ENCODE measurements at regions not wholly inside any gene's neighbourhood (a gene's known extent, or its start where the extent isn't known, plus 50 kb on each side); places are given as distances from the start of the nearest gene placed in this dataset.

DNA sequence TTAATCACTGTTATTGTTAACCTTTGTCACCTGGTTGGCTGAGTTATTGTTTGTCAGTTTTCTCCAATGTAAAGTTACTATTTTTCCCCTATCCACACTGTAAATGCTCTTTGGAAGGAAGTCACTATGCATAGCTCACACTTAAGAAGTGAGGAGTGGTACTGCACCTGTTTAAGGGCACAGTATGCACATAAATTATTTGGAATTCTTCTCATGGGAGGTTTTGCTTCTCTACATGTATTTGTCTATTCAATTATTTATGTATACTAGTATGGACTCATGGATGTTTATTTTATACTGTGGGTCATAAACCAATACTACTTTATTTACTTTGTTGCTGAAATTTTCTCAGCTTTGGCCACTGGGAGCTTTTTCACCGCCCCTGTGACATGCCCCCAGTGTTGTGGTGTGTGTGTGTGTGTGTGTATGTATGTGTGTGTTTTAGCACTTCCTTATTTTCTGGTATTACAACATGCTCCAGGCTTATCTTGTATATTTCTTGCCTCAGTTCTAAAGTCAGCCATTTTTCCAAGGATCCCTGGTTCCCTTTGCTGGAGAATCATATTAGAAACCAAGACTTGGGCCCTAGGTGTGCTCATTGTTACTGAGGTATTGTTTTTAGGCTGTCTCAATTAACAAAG is 290.5 kb downstream of the KBTBD8 start:
- no peak for DNase-seq (ENCODE audit: low read depth)

DNA sequence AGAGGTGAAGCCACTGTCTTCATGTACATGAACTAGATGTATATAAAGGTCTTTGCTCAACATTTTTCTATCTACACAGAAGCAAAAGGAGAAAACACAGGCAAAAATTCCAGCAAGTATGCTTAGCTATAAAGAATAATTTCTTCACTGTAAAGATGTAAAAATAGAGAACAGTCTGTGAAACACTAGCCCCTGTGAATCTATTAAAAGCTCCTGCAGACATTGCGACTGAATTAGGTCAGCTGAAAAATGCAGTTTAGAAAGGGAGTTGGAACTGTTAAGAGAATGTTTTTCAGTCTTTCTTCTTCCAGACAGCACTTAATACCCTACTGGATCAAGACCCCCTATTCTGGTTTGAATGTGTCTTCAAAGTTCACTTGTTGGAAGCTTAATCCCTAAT is 291.5 kb downstream of the KBTBD8 start:
- no peak for DNase-seq (ENCODE audit: low read depth)

DNA sequence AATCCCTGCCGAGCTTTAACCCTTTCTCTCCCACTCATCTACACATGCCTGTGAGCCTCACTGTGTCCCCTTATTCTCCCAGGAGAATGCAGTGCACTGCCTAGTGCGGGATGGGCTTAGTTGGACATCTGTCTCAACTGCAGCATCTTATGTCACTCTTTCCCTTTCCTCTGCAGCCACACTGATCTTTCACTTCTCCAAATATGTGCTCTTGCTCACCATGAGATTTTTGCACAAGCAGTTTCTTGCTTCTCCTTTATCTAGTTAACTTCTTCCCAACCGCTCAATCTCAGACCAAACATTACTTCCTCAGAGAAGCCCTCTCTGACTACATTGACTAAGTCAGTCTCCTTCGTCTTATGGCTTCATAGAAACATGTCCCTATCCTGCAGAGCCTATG is 292.3 kb downstream of the KBTBD8 start:
- no peak for DNase-seq (ENCODE audit: low read depth)

DNA sequence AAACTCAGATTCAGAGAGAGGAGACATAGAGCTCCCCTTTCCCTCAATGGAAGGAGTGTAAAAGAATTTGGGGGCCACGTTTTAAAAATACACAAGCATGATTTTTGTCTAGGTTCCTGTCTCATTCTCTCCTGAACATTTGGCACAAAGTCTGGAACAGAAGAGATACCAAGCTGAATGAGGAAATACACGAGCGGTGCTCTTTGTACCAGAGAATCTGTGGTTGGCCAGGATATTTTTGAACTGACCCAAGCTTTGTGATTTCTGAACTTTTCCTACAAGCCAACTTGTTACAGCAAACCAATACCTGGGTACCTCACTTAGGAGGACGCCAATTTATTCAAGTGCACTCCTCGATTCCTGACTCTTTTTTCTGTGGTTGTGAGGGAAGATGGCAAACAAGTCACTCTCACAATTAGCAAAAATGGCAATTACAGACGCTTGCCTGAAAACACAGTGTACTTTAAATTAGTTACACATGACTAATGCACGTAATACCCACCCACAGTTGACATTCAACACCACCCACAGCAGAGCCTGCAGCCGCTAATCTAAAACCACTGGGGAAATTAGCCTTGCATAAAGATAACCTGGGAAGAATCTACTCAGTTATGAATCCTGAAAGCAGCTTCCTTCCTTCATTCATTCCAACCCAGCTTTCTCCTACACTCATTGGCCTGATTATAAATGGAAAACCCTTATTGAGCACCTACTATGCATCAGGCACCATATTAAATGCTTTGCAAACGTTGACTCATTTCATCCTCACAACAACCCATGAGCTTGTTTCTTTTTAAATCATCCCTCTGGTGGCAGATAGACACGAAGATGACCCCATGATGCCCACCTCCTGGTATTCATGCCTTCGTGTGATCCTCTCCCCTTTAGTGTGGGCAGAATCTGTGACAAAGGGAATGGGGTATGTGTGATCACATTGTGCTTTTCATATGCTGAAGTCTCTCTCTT is 293.5 kb downstream of the KBTBD8 start:
- no peak for DNase-seq (ENCODE audit: low read depth)

DNA sequence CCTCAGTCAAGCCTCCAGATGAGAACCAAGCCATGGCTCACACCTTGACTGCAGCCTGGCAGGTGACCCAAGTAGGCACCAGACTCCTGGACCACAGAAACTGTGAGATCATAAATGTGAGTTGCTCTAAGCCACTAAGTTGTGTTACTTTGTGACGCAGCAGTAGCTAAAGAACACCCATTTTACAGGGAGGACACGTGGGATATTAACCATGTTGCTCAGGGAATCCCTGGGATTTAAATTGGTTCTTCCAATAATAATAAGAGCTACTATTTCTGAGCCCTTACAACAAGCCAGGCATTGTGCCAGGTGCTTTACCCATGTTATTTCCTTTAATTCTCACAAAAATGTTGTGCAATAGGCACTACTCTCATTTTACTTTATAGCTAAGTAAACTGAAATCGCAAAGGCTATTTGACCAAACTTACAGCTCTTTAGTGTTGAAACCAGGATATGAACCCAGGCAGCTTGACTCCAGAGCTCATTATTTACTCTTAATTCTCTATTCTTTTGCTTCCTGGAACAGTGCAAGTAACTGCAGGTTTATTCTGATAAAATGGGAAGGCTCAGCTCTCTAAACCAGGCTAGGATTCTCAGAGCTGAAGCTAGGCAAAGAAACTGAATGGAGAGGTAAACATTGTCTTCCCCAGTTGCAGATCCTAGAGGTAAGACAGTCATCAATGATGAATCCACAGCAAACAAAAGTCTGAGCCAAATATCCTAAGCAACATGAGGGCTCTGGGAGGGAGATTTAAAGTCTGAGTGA is 294.4 kb downstream of the KBTBD8 start:
- DNase-seq (ENCODE audit: low read depth): no peak

DNA sequence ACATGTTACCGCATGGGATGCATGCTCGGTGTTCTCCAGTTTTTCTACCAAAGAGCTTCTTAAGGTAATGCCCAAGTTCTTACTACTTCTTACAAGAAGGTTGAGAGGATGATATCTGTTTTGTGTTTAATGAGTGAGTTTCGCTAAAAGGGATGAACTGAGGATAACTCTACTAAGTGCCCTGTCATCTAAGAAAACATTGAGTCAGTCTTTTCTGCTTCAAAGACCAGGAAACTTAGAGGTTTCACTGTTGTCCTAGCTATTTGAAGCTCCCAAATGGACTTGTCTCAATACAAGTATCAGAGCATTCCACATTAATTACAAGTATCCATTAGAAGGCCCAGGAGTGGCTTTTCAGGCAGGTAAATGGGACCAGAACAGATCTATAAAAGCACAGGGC is 296.2 kb downstream of the KBTBD8 start:
- DNase-seq (ENCODE audit: low read depth): no peak

DNA sequence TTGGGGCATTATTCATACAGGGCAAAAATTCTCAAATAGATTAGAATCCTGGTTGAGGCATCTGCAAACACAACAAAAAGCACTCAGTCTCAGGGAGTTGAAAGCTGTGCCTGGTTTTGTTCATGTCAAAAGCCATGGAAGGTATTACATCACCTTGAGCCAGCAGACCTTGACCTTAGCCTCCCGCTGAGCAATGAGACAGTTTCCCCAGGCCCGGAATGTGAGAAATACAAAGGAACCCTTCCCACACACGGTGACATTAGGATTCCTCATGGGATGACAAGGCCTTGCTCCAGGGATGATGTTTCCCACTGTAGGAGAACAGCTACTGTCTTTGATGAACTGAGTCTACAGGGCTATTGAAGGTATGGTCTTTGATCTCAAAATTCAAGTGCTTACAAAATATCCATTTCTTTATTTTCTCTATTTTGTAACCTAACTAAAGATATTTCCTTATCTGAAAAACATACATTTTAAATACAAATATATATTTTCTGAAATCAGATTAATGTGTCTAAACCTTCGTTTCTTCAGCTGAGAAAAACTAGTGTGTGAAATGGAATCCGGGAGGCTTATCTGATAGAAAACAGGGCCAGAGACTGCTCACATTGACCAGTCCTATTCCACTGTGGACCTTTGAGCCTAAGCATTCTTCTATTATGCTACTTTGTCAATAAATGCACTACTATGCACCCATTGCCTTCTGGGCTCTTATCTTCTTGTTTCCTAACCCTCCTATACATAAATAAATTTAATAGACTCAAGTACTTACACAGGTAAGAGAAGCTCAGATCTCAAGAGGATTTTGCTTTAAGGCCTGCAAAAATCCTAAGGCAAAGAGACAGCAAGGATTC is 298.2 kb downstream of the KBTBD8 start:
- no peak for DNase-seq (ENCODE audit: low read depth)

DNA sequence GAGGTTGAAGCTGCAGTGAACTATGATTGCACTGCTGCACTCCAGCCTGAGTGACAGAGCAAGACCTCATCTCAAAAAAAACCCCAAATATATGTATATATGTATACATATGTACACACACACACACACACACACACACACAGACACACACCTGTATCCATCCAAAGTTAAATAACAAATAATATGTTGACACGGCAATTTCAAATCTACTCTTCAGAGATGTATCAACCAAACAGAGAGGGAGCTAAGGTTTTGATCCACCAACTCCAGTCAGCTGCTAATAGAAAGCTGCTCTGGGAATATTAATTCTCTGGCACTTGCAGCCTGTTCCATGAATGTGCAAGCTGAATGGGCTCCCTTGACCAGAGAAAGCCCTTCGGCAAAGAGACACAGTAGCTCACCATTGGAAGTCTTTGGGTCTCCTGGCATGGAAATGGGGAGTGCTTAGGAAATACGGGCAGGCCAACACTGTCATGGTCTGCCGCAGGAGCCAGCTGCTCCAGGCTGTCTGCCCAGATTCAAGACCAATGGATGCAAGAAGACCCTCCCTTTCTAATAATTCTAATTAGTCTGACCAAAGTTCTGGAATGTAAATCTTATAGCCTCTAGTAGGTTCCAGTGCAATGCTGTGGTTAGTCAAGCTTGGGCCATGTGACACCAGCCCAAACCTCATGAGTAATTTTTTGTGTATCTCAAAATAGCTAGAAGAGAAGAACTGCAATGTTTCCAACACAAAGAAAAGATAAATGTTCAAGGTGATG is 299.8 kb downstream of the KBTBD8 start:
- DNase-seq (ENCODE audit: low read depth): no peak

DNA sequence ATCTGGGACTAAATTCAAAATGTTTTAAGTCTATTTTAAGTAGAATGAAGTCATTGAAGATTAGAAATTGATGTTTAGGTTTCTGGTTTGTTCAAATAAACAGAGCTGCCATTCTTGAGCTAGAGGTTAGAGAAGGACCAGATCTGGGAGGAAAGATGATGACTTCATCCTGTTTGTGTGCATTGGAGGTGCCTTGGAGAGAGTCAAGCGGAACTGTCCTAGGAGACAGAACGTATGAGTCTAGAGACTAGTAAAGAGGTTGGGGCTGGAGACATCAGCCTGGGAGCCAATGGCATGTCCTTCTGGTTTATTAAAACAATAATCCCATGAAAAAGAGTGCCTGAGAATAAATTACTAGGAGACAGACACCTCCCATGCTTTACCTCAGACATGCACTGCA is 303.4 kb downstream of the KBTBD8 start:
- DNase-seq (ENCODE audit: low read depth): no peak

DNA sequence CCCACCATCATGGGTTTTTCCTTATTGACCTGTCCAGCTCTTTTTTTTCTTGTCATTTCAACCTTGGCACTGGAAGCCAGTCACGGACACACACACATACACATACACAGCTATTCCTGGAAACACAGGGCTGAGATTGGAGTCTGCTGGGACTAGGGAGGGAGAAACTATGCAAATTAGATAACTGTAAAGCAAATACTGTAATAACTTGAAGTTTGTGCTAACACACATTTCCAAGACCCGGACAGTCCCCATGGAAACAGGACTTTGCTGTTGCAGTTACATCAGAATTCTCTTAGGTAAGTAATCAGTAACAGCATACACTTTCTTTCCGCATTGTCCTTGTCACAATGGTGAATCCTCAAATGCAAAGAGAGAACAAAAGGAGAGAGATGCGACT is 304.4 kb downstream of the KBTBD8 start:
- no peak for DNase-seq (ENCODE audit: low read depth)

DNA sequence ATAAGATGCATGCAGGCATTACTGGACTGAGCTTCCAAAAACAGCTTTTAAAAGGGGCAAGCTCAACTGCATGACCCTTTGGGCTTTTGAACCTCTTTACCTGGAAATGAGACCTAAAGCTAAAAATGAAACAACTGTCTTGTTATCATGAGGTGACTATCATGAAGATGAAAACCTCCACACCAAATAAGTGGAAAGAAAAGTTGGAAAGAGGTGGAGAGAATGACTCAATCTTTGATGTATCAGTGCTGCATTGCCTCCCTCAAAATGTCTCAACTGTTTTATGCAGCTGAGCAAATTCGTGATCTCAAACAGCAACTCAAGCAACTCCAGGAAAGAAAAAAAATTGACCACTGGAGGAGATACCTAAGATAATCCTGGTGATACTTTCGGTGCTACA is 307.1 kb downstream of the KBTBD8 start:
- no peak for DNase-seq (ENCODE audit: low read depth)

DNA sequence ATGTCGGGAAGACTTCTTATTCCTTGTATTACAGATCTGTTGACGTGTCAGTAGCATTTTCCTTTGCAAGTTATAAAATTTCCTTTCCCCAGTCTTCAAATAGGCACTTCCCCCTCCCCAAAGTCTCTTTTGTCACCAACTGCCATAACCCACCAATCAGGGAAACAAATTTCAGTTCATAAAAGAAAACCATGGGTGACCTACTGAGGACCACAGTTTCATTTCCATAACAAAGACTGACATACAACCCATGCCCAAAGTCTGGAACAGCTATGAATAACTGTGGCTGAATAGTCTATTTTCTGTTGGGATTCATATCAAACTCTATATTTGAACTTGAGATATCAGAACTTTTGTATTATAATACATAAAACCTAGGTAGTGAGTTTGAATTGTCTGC is 307.8 kb downstream of the KBTBD8 start:
- DNase-seq (ENCODE audit: low read depth): no peak

DNA sequence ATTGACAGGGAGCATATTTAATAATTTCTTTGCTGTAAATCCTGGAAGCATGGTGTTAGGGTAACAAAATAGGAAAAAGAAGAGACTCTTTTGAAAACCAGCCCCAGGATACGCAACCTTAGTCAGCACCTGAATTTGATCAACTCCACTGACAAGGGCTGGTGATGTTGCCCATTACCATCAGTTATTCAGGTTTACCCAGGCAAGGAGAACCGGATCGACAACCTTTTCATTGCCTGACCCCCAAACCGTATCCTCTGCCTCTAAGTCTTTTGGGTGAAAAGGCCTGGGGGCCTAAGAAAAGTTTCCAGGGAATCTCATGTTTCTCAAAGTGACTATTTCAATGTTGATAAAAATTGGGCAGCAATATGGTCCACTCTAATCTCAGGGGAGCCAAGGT is 313.3 kb downstream of the KBTBD8 start:
- DNase-seq (ENCODE audit: low read depth): no peak

DNA sequence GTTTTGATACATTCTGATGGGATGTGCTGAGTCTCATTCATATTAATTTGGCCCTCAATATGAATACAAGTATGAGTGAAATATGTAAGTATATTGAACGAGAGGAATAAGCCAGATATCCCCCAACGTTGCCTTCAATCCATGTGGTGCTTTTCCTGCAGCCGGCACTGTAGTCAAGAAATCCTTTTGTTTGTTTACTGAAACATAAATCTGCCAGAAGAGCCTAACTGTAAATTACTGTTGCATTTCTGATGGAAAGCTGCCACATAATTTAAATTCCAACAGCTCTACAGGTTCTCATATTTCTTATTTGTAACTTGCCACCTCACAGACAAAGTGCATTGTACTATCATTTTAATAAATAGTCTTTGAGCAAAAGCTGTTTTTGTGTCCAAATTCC is 314.0 kb downstream of the KBTBD8 start:
- DNase-seq (ENCODE audit: low read depth): no peak

DNA sequence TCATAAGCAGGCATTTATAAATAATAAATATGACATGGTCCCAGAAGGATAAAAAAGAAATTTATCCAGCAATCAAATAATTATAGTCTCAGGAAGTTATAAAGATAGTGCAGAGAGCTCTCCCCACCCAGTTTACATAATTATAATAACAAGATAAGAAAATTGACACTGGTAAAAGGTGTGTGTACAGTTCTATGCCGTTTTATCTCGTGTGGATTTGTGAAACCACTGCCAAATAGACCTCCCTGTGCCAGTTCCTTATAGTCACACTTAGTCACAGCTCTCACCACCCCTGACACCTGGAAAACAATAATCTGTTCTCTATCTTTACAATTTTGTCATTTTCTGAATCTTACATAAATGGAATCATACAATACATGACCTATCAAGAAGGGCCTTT is 320.1 kb downstream of the KBTBD8 start:
- no peak for DNase-seq (ENCODE audit: low read depth)

DNA sequence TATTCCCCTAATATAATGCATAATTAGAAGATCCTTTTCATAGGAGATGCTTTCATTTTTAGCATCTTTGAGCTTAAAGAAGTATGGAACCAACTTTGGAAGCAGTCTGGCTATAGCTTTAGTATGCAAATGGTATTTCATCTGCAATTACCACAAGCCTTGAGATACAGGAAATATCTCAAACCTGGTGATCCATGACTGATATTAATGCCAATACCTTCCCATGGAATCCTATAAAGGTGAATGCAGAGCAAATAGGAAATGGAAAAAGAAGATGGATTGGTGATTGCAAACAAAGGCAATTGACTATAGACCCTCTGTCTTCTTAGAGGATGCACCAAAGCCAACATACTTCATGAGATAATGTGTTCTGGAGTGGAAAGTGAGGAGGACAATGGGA is 326.4 kb downstream of the KBTBD8 start:
- DNase-seq (ENCODE audit: low read depth): no peak
